GM12873 (cell line): ENCODE measurements at regions not wholly inside any gene's neighbourhood (a gene's known extent, or its start where the extent isn't known, plus 50 kb on each side); places are given as distances from the start of the nearest gene placed in this dataset.
A peak's percentile ranks its signal among the peaks of the same experiment; 100 is the strongest.

Source experiments
- CTCF ChIP-seq: IDR thresholded peaks from 2 replicates; pipeline ENCODE4 v1.5.1; 2012; ENCODE audit warnings: low read depth, mild to moderate bottlenecking, moderate library complexity, low read length, control low read depth; ENCODE audit not compliant: insufficient read depth; ENCODE audit errors: missing control alignments

- TF ChIP-seq CTCF: no peak
Observed at GRCh38 chr20:40961686-40962640, 66.7 kb upstream of the TOP1 start.

GRCh38 chr20:40962733-40963504 is 65.7 kb upstream of the TOP1 start:
- peak; percentile 83 for TF ChIP-seq CTCF

GRCh38 chr20:40963505-40963845 is 65.1 kb upstream of the TOP1 start:
- TF ChIP-seq CTCF: no peak

- no peak for TF ChIP-seq CTCF
Observed at GRCh38 chr20:40965671-40966070, 63.0 kb upstream of the TOP1 start.

- peak; percentile 82 for TF ChIP-seq CTCF
Observed at GRCh38 chr20:40966103-40966502, 62.5 kb upstream of the TOP1 start.

- TF ChIP-seq CTCF: no peak
Observed at GRCh38 chr20:40966516-40967185, 62.0 kb upstream of the TOP1 start.

GRCh38 chr20:40967700-40968099 is 60.9 kb upstream of the TOP1 start:
- TF ChIP-seq CTCF: no peak
